SU-DHL-6 (cell line): ENCODE measurements at regions not wholly inside any gene's neighbourhood (a gene's known extent, or its start where the extent isn't known, plus 50 kb on each side); places are given as distances from the start of the nearest gene placed in this dataset.

Experiments used
- H2AFZ ChIP-seq: fragments of 200-600 bp; sonication (generic); 2 replicates; pipeline ENCODE4 v1.6.1; 2014; ENCODE audit warnings: low read depth, mild to moderate bottlenecking, moderate library complexity, mixed read lengths, antibody characterized with exemption, low read length; ENCODE audit not compliant: severe bottlenecking
- H3F3A ChIP-seq: fragments of 200-600 bp; shearing (Covaris generic); 2 replicates; pipeline ENCODE4 v1.6.0; 2016; ENCODE audit warnings: antibody characterized with exemption, mild to moderate bottlenecking; ENCODE audit not compliant: insufficient read depth
- H3K27ac ChIP-seq: fragments of 200-600 bp; sonication (generic); 2 replicates; pipeline ENCODE4 v1.5.1; 2016; ENCODE audit warnings: low read depth, mild to moderate bottlenecking, low read length, moderate library complexity, mixed read lengths
- H3K27me3 ChIP-seq: fragments of 200-600 bp; sonication (generic), shearing (Covaris generic); 2 replicates; pipeline ENCODE4 v1.6.0; 2014; ENCODE audit warnings: mild to moderate bottlenecking, low read length
- H3K36me3 ChIP-seq: fragments of 200-600 bp; sonication (generic); 2 replicates; pipeline ENCODE4 v1.6.1; 2014; ENCODE audit warnings: mild to moderate bottlenecking, low read length, mixed read lengths
- H3K4me2 ChIP-seq: fragments of 300-600, 200-600 bp; shearing (Covaris generic), sonication (generic); 2 replicates; pipeline ENCODE4 v1.6.0; 2014; ENCODE audit warnings: low read length, low read depth, mild to moderate bottlenecking; ENCODE audit not compliant: poor library complexity, severe bottlenecking
- H3K4me3 ChIP-seq: fragments of 200-600 bp; sonication (generic); 2 replicates; pipeline ENCODE4 v1.5.1; 2014; ENCODE audit warnings: antibody characterized with exemption, low read length, mild to moderate bottlenecking, mixed read lengths; ENCODE audit not compliant: insufficient read depth, poor library complexity, severe bottlenecking
- H3K79me2 ChIP-seq: fragments of 200-600 bp; sonication (generic); 2 replicates; pipeline ENCODE4 v1.6.1; 2014; ENCODE audit warnings: mild to moderate bottlenecking, low read length, moderate library complexity; ENCODE audit not compliant: insufficient read depth
- H3K9ac ChIP-seq: fragments of 200-600 bp; sonication (generic); 2 replicates; pipeline ENCODE4 v1.7.0; 2014; ENCODE audit warnings: mild to moderate bottlenecking, low read length
- H3K9me2 ChIP-seq: fragments of 200-600 bp; sonication (generic); replicated peaks from 2 replicates; pipeline ENCODE4 v1.6.1; 2014; ENCODE audit warnings: low read length; ENCODE audit not compliant: insufficient read depth
- H3K9me3 ChIP-seq: fragments of 200-600 bp; sonication (generic); 2 replicates; pipeline ENCODE4 v1.6.1; 2014; ENCODE audit warnings: low read length, mixed read lengths; ENCODE audit not compliant: insufficient read depth
- H4K20me1 ChIP-seq: fragments of 200-600 bp; sonication (generic); 2 replicates; pipeline ENCODE4 v1.6.1; 2014; ENCODE audit warnings: low read depth, mild to moderate bottlenecking, antibody characterized with exemption, low read length, moderate library complexity, mixed read lengths
- CTCF ChIP-seq: fragments of 200-600 bp; sonication (generic); IDR thresholded peaks from one replicate; pipeline ENCODE4 v1.5.1; 2017; ENCODE audit warnings: antibody characterized with exemption, mild to moderate bottlenecking, low read length, moderate library complexity; ENCODE audit not compliant: insufficient read depth, poor library complexity, severe bottlenecking
- EZH2phosphoT487 ChIP-seq: fragments of 200-600 bp; sonication (generic), shearing (Covaris generic); conservative IDR thresholded peaks from 2 replicates; pipeline ENCODE4 v1.6.1; 2018; ENCODE audit warnings: mild to moderate bottlenecking, antibody characterized with exemption, low read length, moderate library complexity, mixed read lengths

- no peaks in the 10 kb centered on the region for H3K79me2 ChIP-seq
- no peak overlapping the region for H3K4me3 ChIP-seq
- no peak overlapping the region for H3K4me2 ChIP-seq
- no peaks in the 10 kb centered on the region for H3K27me3 ChIP-seq
- H3K9ac ChIP-seq = no peak overlapping the region
- no peaks in the 10 kb centered on the region for H3F3A ChIP-seq
- no peaks in the 10 kb centered on the region for H3K36me3 ChIP-seq
- H3K9me3 ChIP-seq = no peaks in the 10 kb centered on the region
- TF ChIP-seq EZH2phosphoT487 = no peak
- no peak for TF ChIP-seq CTCF
- no peak overlapping the region for H2AFZ ChIP-seq
- H4K20me1 ChIP-seq = no peaks in the 10 kb centered on the region
- no peaks in the 10 kb centered on the region for H3K9me2 ChIP-seq
- H3K27ac ChIP-seq = no peak overlapping the region
These were observed 121.2 kb upstream of the FOXP2 start for GRCh38 chr7:114293289-114294012.

GRCh38 chr7:114279901-114280300 is 134.7 kb upstream of the FOXP2 start:
- Histone ChIP-seq H3K4me2 (no peak overlapping the region), H2AFZ (no peak overlapping the region), H3K9me3 (no peaks in the 10 kb centered on the region), H3K79me2 (no peaks in the 10 kb centered on the region), H3F3A (no peaks in the 10 kb centered on the region), H4K20me1 (no peaks in the 10 kb centered on the region), H3K9me2 (no peaks in the 10 kb centered on the region), H3K27ac (no peak overlapping the region), H3K27me3 (no peaks in the 10 kb centered on the region), H3K4me3 (no peak overlapping the region), H3K36me3 (no peaks in the 10 kb centered on the region), H3K9ac (no peak overlapping the region)
- no peak for TF ChIP-seq CTCF
- no peak for TF ChIP-seq EZH2phosphoT487

DNA sequence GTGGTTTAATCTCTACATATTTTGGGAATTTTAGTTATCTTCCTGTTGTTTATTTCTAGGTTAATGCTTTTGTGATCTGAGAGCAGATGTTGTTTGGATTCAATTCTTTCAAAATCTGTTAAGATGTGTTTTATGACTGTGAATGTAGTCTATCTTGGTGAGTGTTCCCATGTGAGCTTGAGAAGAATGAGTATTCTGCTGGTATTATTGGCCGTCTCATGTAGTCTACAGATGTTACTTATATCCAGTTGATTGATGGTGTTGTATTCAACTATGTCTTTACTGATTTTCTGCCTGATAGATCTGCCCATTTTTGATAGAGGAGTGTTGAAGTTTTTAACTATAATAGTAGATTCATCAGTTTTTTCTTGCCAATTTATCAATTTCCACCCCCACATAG is 141.4 kb upstream of the FOXP2 start:
- Histone ChIP-seq H3K36me3 (no peaks in the 10 kb centered on the region), H3F3A (no peaks in the 10 kb centered on the region), H4K20me1 (no peaks in the 10 kb centered on the region), H3K9me2 (no peaks in the 10 kb centered on the region), H3K27me3 (no peaks in the 10 kb centered on the region), H3K9me3 (no peaks in the 10 kb centered on the region), H3K9ac (no peak overlapping the region), H3K4me2 (no peak overlapping the region), H2AFZ (no peak overlapping the region), H3K79me2 (no peaks in the 10 kb centered on the region), H3K27ac (no peak overlapping the region), H3K4me3 (no peak overlapping the region)
- TF ChIP-seq CTCF (no peak), EZH2phosphoT487 (no peak)
